ENCODE measurements at regions not wholly inside any gene's neighbourhood (a gene's known extent, or its start where the extent isn't known, plus 50 kb on each side); places are given as distances from the start of the nearest gene placed in this dataset.

GRCh38 chr12:97784904-97785303 lies 322.3 kb downstream of the RMST start:
- intact Hi-C loops (cut with micrococcal nuclease), result no loop called here
- no peaks in the 10 kb centered on the region for H3K27me3 ChIP-seq (ENCODE audit: low read depth)

GRCh38 chr12:97790281-97790680 lies 327.7 kb downstream of the RMST start:
- H3K36me3 ChIP-seq, result no peaks in the 10 kb centered on the region
- no peaks in the 10 kb centered on the region for H3K27me3 ChIP-seq (ENCODE audit: low read depth)
- H3K27ac ChIP-seq (replicated peaks), result no peak overlapping the region
- DNase-seq, result no peak
- H3K4me3 ChIP-seq, result no peak overlapping the region
- peaks cover 51% of the 10 kb centered on the region for H3K9me3 ChIP-seq (replicated peaks)
- no peak for TF ChIP-seq CTCF (IDR thresholded peaks at IDR 0.05; ENCODE audit: borderline replicate concordance)
- intact Hi-C loops (cut with micrococcal nuclease), result no loop called here
- H3K4me1 ChIP-seq, result no peaks in the 10 kb centered on the region

More at GRCh38 chr12:97784904-97785303, 322.3 kb downstream of the RMST start:
- Histone ChIP-seq H3K9me3 (replicated peaks) (peaks cover 23% of the 10 kb centered on the region), H3K27ac (replicated peaks) (no peak overlapping the region), H3K36me3 (no peaks in the 10 kb centered on the region), H3K4me1 (no peaks in the 10 kb centered on the region), H3K4me3 (no peak overlapping the region)
- DNase-seq, result no peak
- TF ChIP-seq CTCF (IDR thresholded peaks at IDR 0.05; ENCODE audit: borderline replicate concordance), result no peak

GRCh38 chr12:97797473-97797872 lies 334.9 kb downstream of the RMST start:
- Histone ChIP-seq H3K27ac (replicated peaks) (no peak overlapping the region), H3K27me3 (ENCODE audit: low read depth) (no peaks in the 10 kb centered on the region), H3K9me3 (replicated peaks) (peaks cover 23% of the 10 kb centered on the region), H3K4me1 (no peaks in the 10 kb centered on the region), H3K36me3 (no peaks in the 10 kb centered on the region), H3K4me3 (no peak overlapping the region)
- intact Hi-C loops (cut with micrococcal nuclease), result no loop called here
- TF ChIP-seq CTCF (IDR thresholded peaks at IDR 0.05; ENCODE audit: borderline replicate concordance), result no peak
- no peak for DNase-seq

- Histone ChIP-seq H3K27ac (replicated peaks) (no peak overlapping the region), H3K4me3 (no peak overlapping the region), H3K36me3 (no peaks in the 10 kb centered on the region), H3K4me1 (no peaks in the 10 kb centered on the region), H3K27me3 (ENCODE audit: low read depth) (no peaks in the 10 kb centered on the region), H3K9me3 (replicated peaks) (peaks cover 5% of the 10 kb centered on the region)
- intact Hi-C loops (cut with micrococcal nuclease), result no loop called here
- DNase-seq, result no peak
- TF ChIP-seq CTCF (IDR thresholded peaks at IDR 0.05; ENCODE audit: borderline replicate concordance), result no peak
Measured at GRCh38 chr12:97800561-97800960, 338.0 kb downstream of the RMST start.

- Histone ChIP-seq H3K27ac (replicated peaks) (no peak overlapping the region), H3K9me3 (replicated peaks) (peaks cover 5% of the 10 kb centered on the region), H3K4me1 (no peaks in the 10 kb centered on the region), H3K36me3 (no peaks in the 10 kb centered on the region), H3K27me3 (ENCODE audit: low read depth) (no peaks in the 10 kb centered on the region), H3K4me3 (no peak overlapping the region)
- no peak for DNase-seq
- intact Hi-C loops (cut with micrococcal nuclease), result no loop called here
- no peak for TF ChIP-seq CTCF (IDR thresholded peaks at IDR 0.05; ENCODE audit: borderline replicate concordance)
Measured at GRCh38 chr12:97801471-97802059, 339.0 kb downstream of the RMST start.

Data from left ventricle myocardium inferior (tissue), 1 donor.